NCI-H2029 (cell line): ENCODE measurements at regions not wholly inside any gene's neighbourhood (a gene's known extent, or its start where the extent isn't known, plus 50 kb on each side); places are given as distances from the start of the nearest gene placed in this dataset.
"Not testable (repeated sequence)": the region's sequence is repeated elsewhere in the genome, so short reads cannot be mapped to it uniquely, and the experiment has no call there.

Experiments used
- DNase-seq: peaks from one replicate; lab custom pipeline; 2025; lab: John Stamatoyannopoulos, UW

GRCh38 chr7:409339-410281 lies 110.0 kb downstream of the PDGFA start:
- no peak for DNase-seq

- DNase-seq, result no peak
Observed at GRCh38 chr7:410395-410910, 109.2 kb downstream of the PDGFA start.

- DNase-seq, result not testable (repeated sequence)
Observed at GRCh38 chr7:411116-411515, 108.5 kb downstream of the PDGFA start.

- DNase-seq, result no peak
Observed at GRCh38 chr7:411677-412312, 107.9 kb downstream of the PDGFA start.

GRCh38 chr7:412313-412710 lies 107.3 kb downstream of the PDGFA start:
- no peak for DNase-seq

- DNase-seq, result no peak
Observed at GRCh38 chr7:414681-415560, 104.7 kb downstream of the PDGFA start.

GRCh38 chr7:415646-416525 lies 103.8 kb downstream of the PDGFA start:
- no peak for DNase-seq

- DNase-seq, result no peak
Observed at GRCh38 chr7:416761-417624, 102.7 kb downstream of the PDGFA start.

- DNase-seq, result no peak
Observed at GRCh38 chr7:417625-417889, 102.1 kb downstream of the PDGFA start.

GRCh38 chr7:417973-418601 lies 101.6 kb downstream of the PDGFA start:
- no peak for DNase-seq

- DNase-seq, result no peak
Observed at GRCh38 chr7:418636-419280, 100.9 kb downstream of the PDGFA start.

- DNase-seq, result no peak
Observed at GRCh38 chr7:420142-421093, 99.2 kb downstream of the PDGFA start.

GRCh38 chr7:421136-421991 lies 98.3 kb downstream of the PDGFA start:
- no peak for DNase-seq

- DNase-seq, result no peak
Observed at GRCh38 chr7:422191-422885, 97.3 kb downstream of the PDGFA start.

GRCh38 chr7:422886-423225 lies 96.8 kb downstream of the PDGFA start:
- DNase-seq, result no peak

GRCh38 chr7:423312-424260 lies 96.1 kb downstream of the PDGFA start:
- DNase-seq, result no peak
